ENCODE measurements at regions not wholly inside any gene's neighbourhood (a gene's known extent, or its start where the extent isn't known, plus 50 kb on each side); places are given as distances from the start of the nearest gene placed in this dataset.

- no peak for DNase-seq
These were observed 144.0 kb downstream of the DDX1 start for GRCh38 chr2:15735484-15736326.

GRCh38 chr2:15736396-15737180 is 144.9 kb downstream of the DDX1 start:
- no peak for DNase-seq

- DNase-seq = no peak
These were observed 145.9 kb downstream of the DDX1 start for GRCh38 chr2:15737314-15738224.

DNA sequence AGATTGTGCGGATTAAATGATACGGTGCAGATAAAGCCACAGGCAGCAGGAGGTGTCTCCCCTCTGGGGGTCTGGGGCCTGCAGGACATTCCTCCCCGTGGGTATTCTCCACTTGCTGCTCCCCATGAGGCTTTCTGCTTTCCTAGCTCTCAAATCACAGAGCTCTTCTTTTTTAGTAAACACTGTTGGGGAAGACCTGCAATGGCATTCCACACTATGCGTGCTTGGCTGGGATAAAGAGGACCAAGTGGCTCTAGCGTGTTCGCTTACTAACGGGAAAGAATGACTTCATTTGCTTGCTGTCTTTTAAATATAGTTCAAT is 146.5 kb downstream of the DDX1 start:
- no peak for DNase-seq

DNA sequence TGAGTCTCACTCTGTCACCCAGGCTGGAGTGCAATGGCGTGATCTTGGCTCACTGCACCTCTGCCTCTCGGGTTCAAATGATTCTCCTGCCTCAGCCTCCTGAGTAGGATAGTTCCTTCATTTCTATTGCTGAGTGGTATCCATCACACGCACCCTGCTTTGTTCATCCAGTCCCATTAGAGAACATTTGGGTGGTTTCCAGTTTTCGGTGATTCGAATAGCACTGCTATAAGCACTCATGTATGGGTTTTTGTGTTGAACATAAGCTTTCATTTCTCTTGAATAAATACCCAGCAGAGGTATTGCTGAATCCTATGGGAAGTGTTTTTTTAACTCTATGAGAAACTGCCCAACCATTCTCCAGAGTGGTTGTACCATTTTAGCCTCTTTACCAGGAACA is 147.3 kb downstream of the DDX1 start:
- DNase-seq = no peak

DNA sequence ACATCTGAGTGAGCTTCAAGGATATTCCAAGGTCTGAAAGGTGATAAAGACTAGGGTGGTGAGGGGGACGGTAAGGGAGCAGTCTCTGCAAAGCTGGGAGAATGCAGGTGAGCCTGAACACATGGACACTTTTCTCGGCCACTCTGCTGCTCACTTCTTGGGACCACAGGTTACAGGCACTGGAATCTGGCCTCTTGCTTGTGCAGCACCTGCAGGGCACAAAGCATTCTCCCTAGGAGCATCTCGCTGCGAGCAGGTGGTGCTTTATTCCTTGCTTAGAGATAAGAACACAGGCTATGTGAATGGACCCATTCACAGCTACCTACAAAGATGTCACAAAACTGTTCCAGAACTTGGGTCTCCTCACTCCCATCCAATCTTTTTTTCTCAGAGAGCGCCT is 153.2 kb downstream of the DDX1 start:
- DNase-seq = no peak

DNA sequence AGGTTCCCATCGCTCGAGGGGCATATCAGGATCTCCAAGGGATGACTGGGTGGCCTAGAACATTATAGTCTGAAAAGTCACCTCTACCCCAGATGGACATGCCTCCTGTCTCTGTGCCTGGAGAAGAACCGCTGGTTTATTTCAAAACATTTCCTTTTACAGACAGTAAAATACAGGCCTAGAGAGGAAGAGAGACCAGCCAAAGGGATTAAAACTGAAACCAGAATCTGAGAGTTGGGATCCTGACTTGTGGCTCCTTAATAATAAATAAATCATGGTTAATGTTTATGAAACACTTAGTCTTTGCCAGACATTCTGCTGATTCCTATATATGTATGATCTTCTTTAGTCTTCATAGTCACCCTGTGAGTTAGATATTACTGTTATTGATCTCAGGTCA is 153.7 kb downstream of the DDX1 start:
- no peak for DNase-seq

DNA sequence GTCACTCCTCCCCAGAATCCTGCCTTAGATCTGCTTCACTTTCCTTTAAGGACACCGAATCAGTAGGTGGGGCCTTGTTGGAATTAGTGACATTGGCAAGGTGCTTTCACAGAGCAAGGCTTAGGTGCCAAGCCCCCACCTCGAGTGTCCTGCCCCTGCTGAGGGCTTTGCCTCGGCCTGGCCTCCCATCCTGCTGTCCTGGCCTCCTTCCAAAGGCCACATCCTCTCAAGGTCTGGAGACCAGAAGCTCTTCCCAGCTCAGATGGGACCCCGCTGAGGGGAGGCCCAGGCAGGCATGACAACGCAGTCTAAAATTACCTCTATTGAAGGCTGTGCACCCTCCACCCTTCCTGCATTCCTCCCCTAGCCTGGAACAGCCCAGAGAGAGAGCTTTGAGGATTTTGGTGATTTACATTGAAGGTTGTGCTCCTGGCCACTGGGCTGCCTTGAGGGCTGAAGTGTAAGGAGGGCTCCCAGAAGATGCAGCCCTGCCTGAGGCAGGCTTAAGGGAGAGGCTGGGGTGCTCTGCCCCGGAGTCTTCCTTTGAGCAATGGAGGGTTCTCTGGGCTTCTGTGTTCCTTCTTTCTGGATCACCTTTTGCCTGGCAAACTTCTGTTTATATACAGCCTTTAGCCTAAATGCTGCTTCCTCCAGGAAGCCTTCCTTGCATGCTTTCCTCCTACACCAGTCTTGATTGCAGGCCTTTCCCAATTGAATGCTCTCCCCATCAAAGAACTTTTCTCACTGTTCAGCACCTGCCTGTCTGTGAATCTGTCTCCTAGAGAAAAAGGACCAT is 154.4 kb downstream of the DDX1 start:
- no peak for DNase-seq

DNA sequence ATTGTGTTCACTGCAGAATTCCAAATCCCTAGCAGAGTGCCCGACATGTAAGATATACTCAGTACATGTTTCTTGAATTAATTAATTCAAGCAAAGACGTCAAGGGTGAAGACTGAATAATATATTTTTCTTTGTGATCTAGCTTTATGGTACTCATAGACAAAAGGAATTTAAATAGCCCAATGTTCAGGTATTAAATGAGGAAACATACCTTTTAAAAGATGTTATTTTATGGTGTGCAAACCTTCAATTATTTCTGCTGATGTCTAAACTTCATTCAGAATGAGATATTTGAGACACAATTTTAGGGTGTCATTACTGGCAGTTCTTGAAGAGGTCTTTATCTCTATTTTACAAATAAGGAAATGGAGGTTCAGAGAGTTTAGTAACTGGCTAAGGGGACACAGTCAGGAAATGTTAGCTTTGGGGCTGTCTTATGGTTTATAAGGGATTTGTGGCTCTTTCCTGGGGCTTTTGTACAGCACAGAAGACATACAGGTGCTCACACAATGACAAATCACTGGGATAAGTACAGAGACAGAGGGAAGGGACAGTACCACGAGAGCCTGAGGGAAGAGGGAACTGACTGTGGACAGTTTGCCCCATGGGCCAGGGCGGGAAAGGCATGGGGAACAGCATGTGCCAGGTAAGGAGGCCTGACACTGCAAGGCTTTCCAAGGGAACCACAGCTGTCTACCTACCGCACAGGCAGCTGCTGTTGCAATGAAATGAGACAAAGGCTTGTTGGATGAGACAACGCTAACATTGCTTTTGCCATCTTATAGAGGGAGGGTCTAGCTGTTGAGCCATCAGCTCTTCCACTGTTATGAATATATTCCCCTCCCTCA is 155.3 kb downstream of the DDX1 start:
- no peak for DNase-seq

- DNase-seq = peak; percentile 83
These were observed 156.2 kb downstream of the DDX1 start for GRCh38 chr2:15747603-15748471.

DNA sequence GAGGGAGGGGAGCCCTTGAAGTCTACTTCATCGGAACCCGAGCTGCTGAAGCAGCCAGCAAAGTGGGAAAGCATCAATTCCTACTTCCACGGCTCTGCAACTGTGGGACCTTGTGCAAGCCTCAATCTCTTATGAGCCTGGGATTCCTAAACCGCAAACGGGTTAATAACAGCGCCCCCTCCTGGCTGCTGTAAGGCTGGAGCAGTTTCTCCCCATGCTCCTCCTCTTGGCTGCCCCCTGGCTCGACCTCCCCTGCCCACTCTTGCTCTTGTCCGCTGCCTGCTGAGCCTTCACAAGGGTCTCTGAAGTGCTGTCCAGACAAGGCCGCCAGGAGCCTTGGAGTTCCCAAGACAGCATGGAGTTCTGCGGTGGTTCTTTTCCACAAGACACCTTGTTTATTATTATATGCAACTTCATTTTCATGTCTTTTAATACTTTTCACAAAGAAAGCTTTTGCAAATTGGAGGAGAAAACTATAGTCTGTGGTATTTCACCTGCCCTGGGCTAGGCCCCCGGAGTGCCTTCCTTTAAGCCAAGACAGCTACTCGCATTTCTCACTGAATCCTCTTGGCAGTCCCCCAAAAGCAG is 157.2 kb downstream of the DDX1 start:
- DNase-seq = peak; percentile 54

DNA sequence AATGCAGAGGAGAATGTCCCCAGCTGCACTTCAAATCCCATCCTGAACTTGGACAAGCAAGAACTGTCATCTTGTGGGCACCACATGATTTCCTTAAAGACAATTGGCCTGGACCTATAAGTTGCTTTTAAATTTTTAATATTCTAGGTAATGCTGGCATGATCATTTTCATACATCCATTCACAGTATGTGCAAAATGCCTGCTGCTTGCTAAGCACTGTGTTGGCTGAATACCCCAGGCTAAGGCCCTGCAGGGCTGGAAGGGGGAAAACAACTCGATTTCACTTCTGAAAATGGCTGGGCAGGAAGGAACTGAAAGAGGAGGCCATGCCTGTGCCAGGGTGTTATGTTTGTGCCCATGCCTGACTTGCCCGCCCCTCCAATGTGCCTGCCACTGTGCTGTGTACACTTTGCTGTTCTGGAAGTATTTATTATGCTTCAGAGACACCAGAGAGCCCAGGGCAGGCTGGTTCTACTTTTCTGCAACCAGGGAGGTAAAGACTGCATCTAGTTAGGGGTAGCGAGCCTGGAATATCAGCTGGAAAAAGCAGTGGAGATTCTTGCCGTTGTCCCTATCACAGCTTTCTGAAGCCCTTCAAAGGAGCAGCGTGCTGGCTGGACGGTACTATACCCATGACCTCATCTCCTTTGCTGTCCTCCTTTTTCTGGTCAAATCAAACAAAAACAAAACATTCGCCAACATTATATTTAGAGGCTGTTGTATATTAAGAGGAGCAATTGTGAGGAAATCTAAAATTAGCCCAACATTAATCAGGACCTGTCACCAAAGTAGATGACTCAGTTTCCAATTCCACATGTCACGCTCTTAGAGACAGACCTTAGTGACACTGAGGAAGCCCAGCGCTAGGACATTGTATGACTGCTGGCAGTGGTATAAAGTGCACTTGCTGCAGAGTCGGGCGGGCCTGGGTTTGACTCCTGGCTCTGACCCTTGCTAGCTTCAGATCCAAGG is 158.1 kb downstream of the DDX1 start:
- DNase-seq = no peak

GRCh38 chr2:15750433-15750814 is 158.8 kb downstream of the DDX1 start:
- no peak for DNase-seq

GRCh38 chr2:15750822-15751329 is 159.2 kb downstream of the DDX1 start:
- DNase-seq = no peak

DNA sequence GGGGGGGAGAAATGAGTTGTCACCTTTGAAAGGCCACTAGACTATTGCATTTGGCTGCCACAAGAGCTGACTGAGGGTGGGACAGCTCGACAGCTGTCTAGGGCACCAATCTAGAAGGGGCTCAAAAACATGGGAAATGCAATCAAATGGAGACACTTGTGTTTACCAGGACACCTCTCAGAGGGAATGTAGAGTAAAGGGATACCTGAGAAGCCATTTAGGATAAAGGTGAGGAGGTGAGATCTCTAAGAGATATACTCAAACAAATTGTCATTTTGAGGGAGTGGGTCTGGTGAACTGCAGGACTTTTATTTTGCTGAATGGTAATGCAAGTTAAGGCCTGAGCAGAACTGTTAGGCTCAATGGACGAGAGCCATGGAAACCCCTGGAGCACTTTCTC is 159.8 kb downstream of the DDX1 start:
- DNase-seq = no peak

- no peak for DNase-seq
These were observed 161.0 kb downstream of the DDX1 start for GRCh38 chr2:15752552-15753232.

- no peak for DNase-seq
These were observed 161.6 kb downstream of the DDX1 start for GRCh38 chr2:15753233-15753798.

Measured in eye (tissue), 1 donor.